ENCODE measurements at regions not wholly inside any gene's neighbourhood (a gene's known extent, or its start where the extent isn't known, plus 50 kb on each side); places are given as distances from the start of the nearest gene placed in this dataset.
"Not testable (repeated sequence)": the region's sequence is repeated elsewhere in the genome, so short reads cannot be mapped to it uniquely, and the experiment has no call there.

GRCh38 chr6:49202924-49203536 lies 260.0 kb downstream of the MMUT start:
- H2AFZ ChIP-seq = no peak overlapping the region
- no peaks in the 10 kb centered on the region for H3K4me1 ChIP-seq (ENCODE audit: insufficient read depth)
- H4K20me1 ChIP-seq (ENCODE audit: insufficient read depth) = no peaks in the 10 kb centered on the region
- TF ChIP-seq EZH2 (IDR thresholded peaks at IDR 0.05; ENCODE audit: insufficient read depth, poor library complexity, severe bottlenecking) (no peak), EZH2phosphoT487 (IDR thresholded peaks at IDR 0.05; ENCODE audit: insufficient read depth, low read depth) (no peak)
- H3K4me2 ChIP-seq (ENCODE audit: unreplicated experiment) = no peak overlapping the region
- H3K27me3 ChIP-seq (replicated peaks; ENCODE audit: insufficient read depth) = no peaks in the 10 kb centered on the region
- no peaks in the 10 kb centered on the region for H3K9me3 ChIP-seq (ENCODE audit: low read depth)
- no peak for DNase-seq
- H3K9me2 ChIP-seq (ENCODE audit: insufficient read depth) = no peaks in the 10 kb centered on the region
- no peak overlapping the region for H3K9ac ChIP-seq
- no peak overlapping the region for H3K27ac ChIP-seq
- 0% methylated on average over 3 of the region's 3 CpGs for WGBS, 2 experiments (ENCODE audit: low coverage in 1 of 2, low lambda C conversion rate in 2 of 2, missing lambda C conversion rate in 2 of 2)
- H3K79me2 ChIP-seq (ENCODE audit: insufficient read depth) = no peaks in the 10 kb centered on the region
- no peaks in the 10 kb centered on the region for H3K36me3 ChIP-seq (ENCODE audit: low read depth)
- in situ Hi-C loops (cut with MboI) = no loop called here
- H3K4me3 ChIP-seq = no peak overlapping the region
- no peaks in the 10 kb centered on the region for H3F3A ChIP-seq (ENCODE audit: insufficient read depth)

DNA sequence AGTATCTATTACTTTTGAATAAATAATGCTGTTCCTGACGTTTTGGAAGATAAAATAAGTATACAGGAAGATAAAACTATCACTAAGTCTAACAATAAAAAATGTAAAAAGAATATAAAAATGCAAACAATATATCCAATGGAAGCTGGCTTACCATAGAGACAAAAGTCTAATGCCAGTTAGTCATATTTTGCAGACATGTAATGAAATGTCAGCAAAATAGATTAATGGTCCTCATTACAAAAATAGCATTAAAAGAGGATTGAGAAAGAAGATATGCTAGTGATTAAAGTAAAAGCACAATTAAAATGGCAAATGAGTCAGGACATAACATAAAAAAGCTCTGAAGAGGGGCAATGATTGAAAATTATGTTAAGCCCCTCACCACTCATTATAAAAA lies 265.0 kb downstream of the MMUT start:
- Histone ChIP-seq H3K9ac (no peak overlapping the region), H2AFZ (no peak overlapping the region), H3K36me3 (ENCODE audit: low read depth) (no peaks in the 10 kb centered on the region), H3K27ac (no peak overlapping the region), H3K27me3 (replicated peaks; ENCODE audit: insufficient read depth) (no peaks in the 10 kb centered on the region), H3K9me3 (ENCODE audit: low read depth) (no peaks in the 10 kb centered on the region), H3K4me1 (ENCODE audit: insufficient read depth) (no peaks in the 10 kb centered on the region), H4K20me1 (ENCODE audit: insufficient read depth) (no peaks in the 10 kb centered on the region), H3K4me3 (no peak overlapping the region), H3F3A (ENCODE audit: insufficient read depth) (no peaks in the 10 kb centered on the region), H3K79me2 (ENCODE audit: insufficient read depth) (no peaks in the 10 kb centered on the region), H3K4me2 (ENCODE audit: unreplicated experiment) (no peak overlapping the region), H3K9me2 (ENCODE audit: insufficient read depth) (no peaks in the 10 kb centered on the region)
- WGBS, 2 experiments (ENCODE audit: low coverage in 1 of 2, low lambda C conversion rate in 2 of 2, missing lambda C conversion rate in 2 of 2) = 0% methylated on average over 1 of the region's 1 CpG
- in situ Hi-C loops (cut with MboI) = no loop called here
- DNase-seq = no peak
- TF ChIP-seq EZH2 (IDR thresholded peaks at IDR 0.05; ENCODE audit: insufficient read depth, poor library complexity, severe bottlenecking) (no peak), EZH2phosphoT487 (IDR thresholded peaks at IDR 0.05; ENCODE audit: insufficient read depth, low read depth) (no peak)

GRCh38 chr6:49162379-49162778 lies 300.7 kb downstream of the MMUT start:
- H3K79me2 ChIP-seq (ENCODE audit: insufficient read depth); H3K4me3 ChIP-seq; H3F3A ChIP-seq (ENCODE audit: insufficient read depth); in situ Hi-C loops (cut with MboI); H4K20me1 ChIP-seq (ENCODE audit: insufficient read depth); H3K9me3 ChIP-seq (ENCODE audit: low read depth); H3K4me1 ChIP-seq (ENCODE audit: insufficient read depth); H3K9me2 ChIP-seq (ENCODE audit: insufficient read depth); H3K9ac ChIP-seq; H3K4me2 ChIP-seq (ENCODE audit: unreplicated experiment); H3K36me3 ChIP-seq (ENCODE audit: low read depth); H3K27ac ChIP-seq; DNase-seq; H3K27me3 ChIP-seq (replicated peaks; ENCODE audit: insufficient read depth); H2AFZ ChIP-seq: not testable (repeated sequence)
- 11 to 12% methylated on average over 2 of the region's 2 CpGs for WGBS, 2 experiments (ENCODE audit: low coverage in 1 of 2, low lambda C conversion rate in 2 of 2, missing lambda C conversion rate in 2 of 2)

GRCh38 chr6:49155316-49155715 lies 307.7 kb downstream of the MMUT start:
- in situ Hi-C loops (cut with MboI) = no loop called here
- 8 to 17% methylated on average over 2 of the region's 2 CpGs for WGBS, 2 experiments (ENCODE audit: low coverage in 1 of 2, low lambda C conversion rate in 2 of 2, missing lambda C conversion rate in 2 of 2)
- TF ChIP-seq EZH2phosphoT487 (IDR thresholded peaks at IDR 0.05; ENCODE audit: insufficient read depth, low read depth) = no peak
- no peak for TF ChIP-seq EZH2 (IDR thresholded peaks at IDR 0.05; ENCODE audit: insufficient read depth, poor library complexity, severe bottlenecking)

DNA sequence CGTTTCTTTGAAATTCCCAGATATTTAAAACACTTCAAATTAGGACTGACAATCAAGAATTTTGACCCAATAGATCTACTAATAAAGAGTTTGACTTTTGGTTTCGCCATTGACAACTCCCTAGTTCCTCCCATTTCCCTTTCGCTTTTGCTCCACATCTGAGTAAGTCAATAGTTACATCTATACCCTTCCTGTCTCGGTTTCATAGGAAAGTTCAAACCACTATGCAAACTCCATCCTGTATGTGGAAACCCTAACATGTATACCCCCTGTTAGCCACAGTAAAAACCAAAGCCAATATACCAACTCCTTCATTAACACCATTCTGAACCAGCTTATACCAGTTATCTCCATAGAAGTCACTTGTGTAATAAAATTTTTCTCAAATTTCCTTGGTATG lies 311.1 kb downstream of the MMUT start:
- no peak overlapping the region for H3K27ac ChIP-seq
- H3K9me2 ChIP-seq (ENCODE audit: insufficient read depth) = no peaks in the 10 kb centered on the region
- H3K4me1 ChIP-seq (ENCODE audit: insufficient read depth) = no peaks in the 10 kb centered on the region
- TF ChIP-seq EZH2 (IDR thresholded peaks at IDR 0.05; ENCODE audit: insufficient read depth, poor library complexity, severe bottlenecking) = no peak
- no peak for TF ChIP-seq EZH2phosphoT487 (IDR thresholded peaks at IDR 0.05; ENCODE audit: insufficient read depth, low read depth)
- in situ Hi-C loops (cut with MboI) = no loop called here
- no peak for DNase-seq
- H3K9me3 ChIP-seq (ENCODE audit: low read depth) = no peaks in the 10 kb centered on the region
- H4K20me1 ChIP-seq (ENCODE audit: insufficient read depth) = no peaks in the 10 kb centered on the region
- H3K79me2 ChIP-seq (ENCODE audit: insufficient read depth) = no peaks in the 10 kb centered on the region
- no peaks in the 10 kb centered on the region for H3F3A ChIP-seq (ENCODE audit: insufficient read depth)
- no peak overlapping the region for H3K4me3 ChIP-seq
- no peak overlapping the region for H3K9ac ChIP-seq
- no peaks in the 10 kb centered on the region for H3K27me3 ChIP-seq (replicated peaks; ENCODE audit: insufficient read depth)
- 16 to 18% methylated on average over 4 of the region's 4 CpGs for WGBS, 2 experiments (ENCODE audit: low coverage in 1 of 2, low lambda C conversion rate in 2 of 2, missing lambda C conversion rate in 2 of 2)
- no peaks in the 10 kb centered on the region for H3K36me3 ChIP-seq (ENCODE audit: low read depth)
- no peak overlapping the region for H2AFZ ChIP-seq
- no peak overlapping the region for H3K4me2 ChIP-seq (ENCODE audit: unreplicated experiment)

More at GRCh38 chr6:49155316-49155715, 307.7 kb downstream of the MMUT start:
- Histone ChIP-seq H3K36me3 (ENCODE audit: low read depth) (no peaks in the 10 kb centered on the region), H2AFZ (no peak overlapping the region), H3K4me3 (no peak overlapping the region), H3K27me3 (replicated peaks; ENCODE audit: insufficient read depth) (no peaks in the 10 kb centered on the region), H3K79me2 (ENCODE audit: insufficient read depth) (no peaks in the 10 kb centered on the region), H3F3A (ENCODE audit: insufficient read depth) (no peaks in the 10 kb centered on the region), H3K4me2 (ENCODE audit: unreplicated experiment) (no peak overlapping the region), H3K9ac (no peak overlapping the region), H3K4me1 (ENCODE audit: insufficient read depth) (no peaks in the 10 kb centered on the region), H3K27ac (no peak overlapping the region), H3K9me2 (ENCODE audit: insufficient read depth) (no peaks in the 10 kb centered on the region), H4K20me1 (ENCODE audit: insufficient read depth) (no peaks in the 10 kb centered on the region), H3K9me3 (ENCODE audit: low read depth) (no peaks in the 10 kb centered on the region)
- no peak for DNase-seq

All from GM23248 (cell line).